ENCODE measurements at regions not wholly inside any gene's neighbourhood (a gene's known extent, or its start where the extent isn't known, plus 50 kb on each side); places are given as distances from the start of the nearest gene placed in this dataset.

GRCh38 chr11:82577246-82577645 lies 156.4 kb downstream of the FAM181B start:
- DNase-seq: no peak
- H2BK15ac ChIP-seq (ENCODE audit: low read depth, low read length): no peak overlapping the region
- TF ChIP-seq FOS (IDR thresholded peaks at IDR 0.05; ENCODE audit: low read depth, low read length): no peak
- TF ChIP-seq CEBPB (IDR thresholded peaks at IDR 0.05; ENCODE audit: low read depth, low read length): no peak
- no peak for TF ChIP-seq NFE2L2 (IDR thresholded peaks at IDR 0.05; ENCODE audit: low read depth, low read length)
- no peak for TF ChIP-seq SMC3 (IDR thresholded peaks at IDR 0.05; ENCODE audit: low read depth, low read length)
- no peak for TF ChIP-seq ELK1 (IDR thresholded peaks at IDR 0.05; ENCODE audit: borderline replicate concordance, low read depth, low read length)
- H3K18ac ChIP-seq (ENCODE audit: low read depth, low read length): no peak overlapping the region
- H3K4me3 ChIP-seq (ENCODE audit: insufficient read depth, low read depth, low read length): no peak overlapping the region
- no peak overlapping the region for H3K4me2 ChIP-seq (ENCODE audit: low read depth, low read length)
- BruUV-seq (replicated peaks): no TSS peak
- no peak overlapping the region for H3K4ac ChIP-seq (ENCODE audit: low read depth, low read length)
- H2AFZ ChIP-seq (replicated peaks; ENCODE audit: low read length, poor library complexity): no peak overlapping the region
- H2AK9ac ChIP-seq (replicated peaks; ENCODE audit: low read depth, low read length, poor library complexity): no peak overlapping the region
- no peak overlapping the region for H4K8ac ChIP-seq (ENCODE audit: low read depth in 2 of 2, low read length in 2 of 2)
- intact Hi-C loops (cut with micrococcal nuclease) (no loop called here), dilution Hi-C loops (cut with HindIII; ENCODE audit: low sequenced_read_pairs, unreplicated experiment) (no loop called here), in situ Hi-C loops (cut with MboI; ENCODE audit: low sequenced_read_pairs) (no loop called here)
- H3K27me3 ChIP-seq (ENCODE audit: control insufficient read depth, insufficient read depth, low read length): no peaks in the 10 kb centered on the region
- H4K20me1 ChIP-seq (ENCODE audit: insufficient read depth, low read length): no peaks in the 10 kb centered on the region
- H3K36me3 ChIP-seq (ENCODE audit: control insufficient read depth, insufficient read depth, low read length): no peaks in the 10 kb centered on the region
- no peaks in the 10 kb centered on the region for H3K9me1 ChIP-seq (ENCODE audit: insufficient read depth, low read length)
- ChIA-PET CTCF (no interaction called here), POLR2A (ENCODE audit: unreplicated experiment) (no interaction called here)
- H3K56ac ChIP-seq (ENCODE audit: extremely low read depth, insufficient read depth, low read length): no peak overlapping the region
- H2AK5ac ChIP-seq (ENCODE audit: low read depth, low read length): no peak overlapping the region
- no peak overlapping the region for H4K5ac ChIP-seq (ENCODE audit: low read depth, low read length)
- H3K27ac ChIP-seq (ENCODE audit: insufficient read depth, low read length): no peak overlapping the region
- no peak overlapping the region for H3K23ac ChIP-seq (ENCODE audit: low read depth, low read length)
- no peaks in the 10 kb centered on the region for H3K4me1 ChIP-seq (ENCODE audit: control insufficient read depth, insufficient read depth, low read length)
- H2BK20ac ChIP-seq (ENCODE audit: low read depth, low read length): no peak overlapping the region
- H3K79me1 ChIP-seq (ENCODE audit: low read depth in 1 of 2, low read length in 2 of 2): no peaks in the 10 kb centered on the region
- H2BK5ac ChIP-seq (ENCODE audit: low read depth, low read length, poor library complexity, severe bottlenecking): no peak overlapping the region
- 47% methylated on average over 3 of the region's 5 CpGs; no CpG with 5 or more reads in 1 of the 2 experiments for WGBS, 2 experiments (ENCODE audit: extremely low coverage in 2 of 2, insufficient read length in 1 of 2)
- H3K9me3 ChIP-seq (ENCODE audit: control insufficient read depth, insufficient read depth, low read length): no peaks in the 10 kb centered on the region
- no peak overlapping the region for H2BK120ac ChIP-seq (ENCODE audit: low read depth, low read length)
- no peak overlapping the region for H4K91ac ChIP-seq (ENCODE audit: insufficient read depth, low read depth, low read length)
- ATAC-seq (ENCODE audit: low read depth): no peak
- no peak overlapping the region for H3K14ac ChIP-seq (replicated peaks; ENCODE audit: low read depth, low read length)
- H3K9ac ChIP-seq (ENCODE audit: low read depth, low read length): no peak overlapping the region
